Sigmoid colon (tissue), 6 donors: ENCODE measurements at regions not wholly inside any gene's neighbourhood (a gene's known extent, or its start where the extent isn't known, plus 50 kb on each side); places are given as distances from the start of the nearest gene placed in this dataset.

Experiments used
- DNase-seq: peaks from one replicate; pipeline ENCODE4 v3.0.0-alpha.2; 2019
- H3K27ac ChIP-seq, 4 donors: fragments of 200-600 bp; sonication (generic); one replicate each; pipeline ENCODE4 v1.5.1; 2016 to 2019; ENCODE audit warnings: mild to moderate bottlenecking in 1 of 4
- H3K27me3 ChIP-seq, 3 donors: fragments of 200-600 bp; sonication (generic); one replicate each; pipeline ENCODE4 v1.5.1; 2019; ENCODE audit warnings: mild to moderate bottlenecking in 1 of 3
- H3K36me3 ChIP-seq, 4 donors: fragments of 200-600 bp; sonication (generic); one replicate each; pipeline ENCODE4 v1.5.1; 2016 to 2019
- H3K4me1 ChIP-seq, 4 donors: fragments of 200-600 bp; sonication (generic); one replicate each; pipeline ENCODE4 v1.5.1; 2017 to 2019
- H3K4me3 ChIP-seq, 4 donors: fragments of 200-600 bp; sonication (generic); one replicate each; pipeline ENCODE4 v1.5.1; 2017 to 2019; ENCODE audit warnings: mild to moderate bottlenecking in 2 of 4, moderate library complexity in 1 of 4
- H3K9me3 ChIP-seq, 4 donors: fragments of 200-600 bp in 3 of 4; sonication (generic) in 3 of 4; one replicate each; pipeline versions ENCODE4 v1.5.1 to v1.6.1; 2013 to 2019
- CTCF ChIP-seq, 4 experiments: fragments of 450-650 bp in 3 of 4; fragments of 200-600 bp in 1 of 4; IDR thresholded peaks; one replicate each; pipeline ENCODE4 v1.5.1; 2016 to 2019; ENCODE audit warnings: antibody characterized with exemption in 4 of 4, mild to moderate bottlenecking in 3 of 4, moderate library complexity in 2 of 4
- EP300 ChIP-seq, 4 donors: sonication (generic); formaldehyde crosslinking; IDR thresholded peaks; one replicate each; pipeline ENCODE4 v1.6.1; 2017; ENCODE audit warnings: antibody characterized with exemption in 4 of 4
- POLR2A ChIP-seq, 2 donors: fragments of 450-650 bp; IDR thresholded peaks; one replicate each; pipeline ENCODE4 v1.6.1; 2016; ENCODE audit warnings: antibody characterized with exemption in 2 of 2, mild to moderate bottlenecking in 2 of 2, moderate library complexity in 2 of 2
- POLR2AphosphoS5 ChIP-seq, 4 donors: sonication (generic); formaldehyde crosslinking; IDR thresholded peaks; one replicate each; pipeline ENCODE4 v1.6.1; 2017; ENCODE audit warnings: antibody characterized with exemption in 4 of 4
- WGBS, 2 donors: extraction: QIAGEN DNeasy Blood & Tissue Kit; methylation state at CpG; one replicate each; pipeline ENCODE4 v1.1.7; 2013; 5-methylcytosine and 5-hydroxymethylcytosine counted together
- intact Hi-C: fragments of 100-400 bp; cut with DNase I; formaldehyde crosslinking; loops from one replicate; pipeline ENCODE4 v1.15.1; 2023
- donor health status: healthy with polysubstance abuse.
- donor health status: healthy.

- DNase-seq = no peak
- Histone ChIP-seq H3K36me3 (no peaks in the 10 kb centered on the region), H3K9me3 (no peaks in the 10 kb centered on the region), H3K4me1 (peaks cover 0 to 6% (median 1%) of the 10 kb centered on the region in 4 donors), H3K4me3 (no peak overlapping the region), H3K27me3 (no peaks in the 10 kb centered on the region), H3K27ac (no peak overlapping the region)
- intact Hi-C loops = no loop called here
- TF ChIP-seq CTCF (IDR thresholded peaks at IDR 0.05) (no peak), POLR2A (IDR thresholded peaks at IDR 0.05) (no peak), EP300 (IDR thresholded peaks at IDR 0.05) (no peak), POLR2AphosphoS5 (IDR thresholded peaks at IDR 0.05) (no peak)
- 84 to 94% methylated on average over 4 of the region's 4 CpGs for WGBS, 2 donors
These were observed 323.1 kb downstream of the DEPDC1B start for GRCh38 chr5:60376860-60377259.

- H3K4me1 ChIP-seq = peaks cover 0 to 6% (median 1%) of the 10 kb centered on the region in 4 donors
- TF ChIP-seq POLR2A (IDR thresholded peaks at IDR 0.05) (no peak), CTCF (IDR thresholded peaks at IDR 0.05) (no peak), EP300 (IDR thresholded peaks at IDR 0.05) (no peak), POLR2AphosphoS5 (IDR thresholded peaks at IDR 0.05) (no peak)
- H3K9me3 ChIP-seq = no peaks in the 10 kb centered on the region
- H3K27ac ChIP-seq = no peak overlapping the region
- WGBS, 2 donors = 89 to 90% methylated on average over 5 of the region's 5 CpGs
- DNase-seq = no peak
- intact Hi-C loops = no loop called here
- H3K27me3 ChIP-seq = no peaks in the 10 kb centered on the region
- no peak overlapping the region for H3K4me3 ChIP-seq
- no peaks in the 10 kb centered on the region for H3K36me3 ChIP-seq
These were observed 325.6 kb downstream of the DEPDC1B start for GRCh38 chr5:60374409-60374808.

- no peaks in the 10 kb centered on the region for H3K4me1 ChIP-seq
- TF ChIP-seq EP300 (IDR thresholded peaks at IDR 0.05) (no peak), POLR2A (IDR thresholded peaks at IDR 0.05) (no peak), POLR2AphosphoS5 (IDR thresholded peaks at IDR 0.05) (no peak), CTCF (IDR thresholded peaks at IDR 0.05) (no peak)
- H3K4me3 ChIP-seq = no peak overlapping the region
- no peak for DNase-seq
- no peaks in the 10 kb centered on the region for H3K9me3 ChIP-seq
- intact Hi-C loops = no loop called here
- WGBS, 2 donors = 29 to 74% methylated on average over 7 of the region's 7 CpGs
- no peaks in the 10 kb centered on the region for H3K27me3 ChIP-seq
- no peaks in the 10 kb centered on the region for H3K36me3 ChIP-seq
- H3K27ac ChIP-seq = no peak overlapping the region
These were observed 327.2 kb downstream of the DEPDC1B start for GRCh38 chr5:60372786-60373185.

- DNase-seq = no peak
- no peaks in the 10 kb centered on the region for H3K9me3 ChIP-seq
- TF ChIP-seq POLR2A (IDR thresholded peaks at IDR 0.05) = no peak
- no peak for TF ChIP-seq POLR2AphosphoS5 (IDR thresholded peaks at IDR 0.05)
- no peak for TF ChIP-seq CTCF (IDR thresholded peaks at IDR 0.05)
- no peak for TF ChIP-seq EP300 (IDR thresholded peaks at IDR 0.05)
- WGBS, 2 donors = 88 to 89% methylated on average over 7 of the region's 7 CpGs
- H3K4me1 ChIP-seq = peaks cover 0 to 13% (median 8%) of the 10 kb centered on the region in 4 donors
- no peaks in the 10 kb centered on the region for H3K36me3 ChIP-seq
- no peaks in the 10 kb centered on the region for H3K27me3 ChIP-seq
- no peak overlapping the region for H3K4me3 ChIP-seq
- H3K27ac ChIP-seq = no peak overlapping the region
- intact Hi-C loops = no loop called here
These were observed 328.9 kb downstream of the DEPDC1B start for GRCh38 chr5:60371065-60371464.

GRCh38 chr5:60370508-60370907 is 329.5 kb downstream of the DEPDC1B start:
- no peak for DNase-seq
- Histone ChIP-seq H3K27ac (no peak overlapping the region), H3K4me1 (peaks cover 0 to 16% (median 8%) of the 10 kb centered on the region in 4 donors), H3K4me3 (no peak overlapping the region), H3K9me3 (no peaks in the 10 kb centered on the region), H3K27me3 (no peaks in the 10 kb centered on the region), H3K36me3 (no peaks in the 10 kb centered on the region)
- intact Hi-C loops = no loop called here
- 93 to 94% methylated on average over 5 of the region's 5 CpGs for WGBS, 2 donors
- TF ChIP-seq POLR2AphosphoS5 (IDR thresholded peaks at IDR 0.05) = no peak
- no peak for TF ChIP-seq EP300 (IDR thresholded peaks at IDR 0.05)
- TF ChIP-seq POLR2A (IDR thresholded peaks at IDR 0.05) = no peak
- no peak for TF ChIP-seq CTCF (IDR thresholded peaks at IDR 0.05)
